ENCODE measurements at regions not wholly inside any gene's neighbourhood (a gene's known extent, or its start where the extent isn't known, plus 50 kb on each side); places are given as distances from the start of the nearest gene placed in this dataset.
"Not testable (repeated sequence)": the region's sequence is repeated elsewhere in the genome, so short reads cannot be mapped to it uniquely, and the experiment has no call there.

- no peak for DNase-seq (ENCODE audit: low read depth in 2 of 2)
Observed at GRCh38 chr20:39705032-39705431, 742.9 kb downstream of the DHX35 start.

- DNase-seq (ENCODE audit: low read depth in 2 of 2) = not testable (repeated sequence)
Observed at GRCh38 chr20:39703357-39703756, 741.2 kb downstream of the DHX35 start.

GRCh38 chr20:39702701-39703349, 740.7 kb downstream of the DHX35 start:
- DNase-seq (ENCODE audit: low read depth in 2 of 2) = no peak

GRCh38 chr20:39700528-39700927, 738.4 kb downstream of the DHX35 start:
- DNase-seq (ENCODE audit: low read depth in 2 of 2) = no peak

- DNase-seq (ENCODE audit: low read depth in 2 of 2) = no peak
Observed at GRCh38 chr20:39699166-39699725, 737.1 kb downstream of the DHX35 start.

- no peak for DNase-seq (ENCODE audit: low read depth in 2 of 2)
Observed at GRCh38 chr20:39698752-39699151, 736.6 kb downstream of the DHX35 start.

GRCh38 chr20:39691151-39691862, 729.2 kb downstream of the DHX35 start:
- DNase-seq (ENCODE audit: low read depth in 2 of 2) = no peak

GRCh38 chr20:39676857-39677391, 714.8 kb downstream of the DHX35 start:
- DNase-seq (ENCODE audit: low read depth in 2 of 2) = no peak

GRCh38 chr20:39676241-39676640, 714.1 kb downstream of the DHX35 start:
- DNase-seq (ENCODE audit: low read depth in 2 of 2) = no peak

- no peak for DNase-seq (ENCODE audit: low read depth in 2 of 2)
Observed at GRCh38 chr20:39674842-39675241, 712.7 kb downstream of the DHX35 start.

- DNase-seq (ENCODE audit: low read depth in 2 of 2) = no peak
Observed at GRCh38 chr20:39670988-39671387, 708.8 kb downstream of the DHX35 start.

- no peak for DNase-seq (ENCODE audit: low read depth in 2 of 2)
Observed at GRCh38 chr20:39669659-39670058, 707.5 kb downstream of the DHX35 start.

- DNase-seq (ENCODE audit: low read depth in 2 of 2) = no peak
Observed at GRCh38 chr20:39668038-39668437, 705.9 kb downstream of the DHX35 start.

- peak; percentile 5 to 20 for DNase-seq (ENCODE audit: low read depth in 2 of 2)
Observed at GRCh38 chr20:39661833-39662232, 699.7 kb downstream of the DHX35 start.

- no peak for DNase-seq (ENCODE audit: low read depth in 2 of 2)
Observed at GRCh38 chr20:39660965-39661364, 698.8 kb downstream of the DHX35 start.

- DNase-seq (ENCODE audit: low read depth in 2 of 2) = peak; percentile 13 to 18
Observed at GRCh38 chr20:39660226-39660625, 698.1 kb downstream of the DHX35 start.

GRCh38 chr20:39658662-39659409, 696.7 kb downstream of the DHX35 start:
- DNase-seq (ENCODE audit: low read depth in 2 of 2) = no peak

GRCh38 chr20:39654171-39654570, 692.0 kb downstream of the DHX35 start:
- no peak for DNase-seq (ENCODE audit: low read depth in 2 of 2)

- DNase-seq (ENCODE audit: low read depth in 2 of 2) = no peak
Observed at GRCh38 chr20:39651645-39652325, 689.6 kb downstream of the DHX35 start.

GRCh38 chr20:39646874-39647413, 684.8 kb downstream of the DHX35 start:
- DNase-seq (ENCODE audit: low read depth in 2 of 2) = no peak

GRCh38 chr20:39645131-39645530, 683.0 kb downstream of the DHX35 start:
- no peak for DNase-seq (ENCODE audit: low read depth in 2 of 2)

Data from fibroblast of skin of left quadriceps (primary cell).